ENCODE measurements at regions not wholly inside any gene's neighbourhood (a gene's known extent, or its start where the extent isn't known, plus 50 kb on each side); places are given as distances from the start of the nearest gene placed in this dataset.

DNA sequence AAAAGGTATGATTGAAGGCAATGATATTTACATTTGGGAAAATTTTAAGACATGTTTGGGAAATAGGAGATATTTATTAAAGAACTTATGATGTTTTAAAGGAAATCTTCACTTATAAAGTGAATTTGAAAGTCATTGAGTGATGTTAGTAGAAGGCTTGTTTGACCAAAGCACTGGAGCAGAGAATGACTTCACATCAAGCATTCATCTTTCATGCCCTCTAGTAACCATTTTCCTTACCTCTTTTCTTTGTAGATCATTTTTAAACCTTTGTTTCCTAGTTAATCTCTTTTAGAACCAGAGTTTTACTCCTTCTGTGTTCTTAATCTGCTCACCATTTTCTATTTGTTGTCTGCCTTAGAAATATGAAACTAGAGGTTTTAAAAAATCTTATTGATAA is 111.3 kb upstream of the FOXP2 start:
- TF ChIP-seq, protein P1, sequence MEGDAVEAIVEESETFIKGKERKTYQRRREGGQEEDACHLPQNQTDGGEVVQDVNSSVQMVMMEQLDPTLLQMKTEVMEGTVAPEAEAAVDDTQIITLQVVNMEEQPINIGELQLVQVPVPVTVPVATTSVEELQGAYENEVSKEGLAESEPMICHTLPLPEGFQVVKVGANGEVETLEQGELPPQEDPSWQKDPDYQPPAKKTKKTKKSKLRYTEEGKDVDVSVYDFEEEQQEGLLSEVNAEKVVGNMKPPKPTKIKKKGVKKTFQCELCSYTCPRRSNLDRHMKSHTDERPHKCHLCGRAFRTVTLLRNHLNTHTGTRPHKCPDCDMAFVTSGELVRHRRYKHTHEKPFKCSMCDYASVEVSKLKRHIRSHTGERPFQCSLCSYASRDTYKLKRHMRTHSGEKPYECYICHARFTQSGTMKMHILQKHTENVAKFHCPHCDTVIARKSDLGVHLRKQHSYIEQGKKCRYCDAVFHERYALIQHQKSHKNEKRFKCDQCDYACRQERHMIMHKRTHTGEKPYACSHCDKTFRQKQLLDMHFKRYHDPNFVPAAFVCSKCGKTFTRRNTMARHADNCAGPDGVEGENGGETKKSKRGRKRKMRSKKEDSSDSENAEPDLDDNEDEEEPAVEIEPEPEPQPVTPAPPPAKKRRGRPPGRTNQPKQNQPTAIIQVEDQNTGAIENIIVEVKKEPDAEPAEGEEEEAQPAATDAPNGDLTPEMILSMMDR (IDR thresholded peaks at IDR 0.05): no peak
- TF ChIP-seq POLR2A (IDR thresholded peaks at IDR 0.05): no peak

All from adrenal gland (tissue), 5 donors.